ENCODE measurements at regions not wholly inside any gene's neighbourhood (a gene's known extent, or its start where the extent isn't known, plus 50 kb on each side); places are given as distances from the start of the nearest gene placed in this dataset.

GRCh38 chr19:33906578-33907335 is 110.1 kb downstream of the KCTD15 start:
- TF ChIP-seq CTCF (conservative IDR thresholded peaks at IDR 0.05 in 1 of 2, IDR thresholded peaks at IDR 0.05 in 1 of 2; ENCODE audit: extremely low read depth in 1 of 2, insufficient read depth in 1 of 2, low read depth in 1 of 2, low read length in 2 of 2) (no peak), EZH2 (IDR thresholded peaks at IDR 0.05; ENCODE audit: borderline replicate concordance, low read length) (no peak)
